DOHH2 (cell line): ENCODE measurements at regions not wholly inside any gene's neighbourhood (a gene's known extent, or its start where the extent isn't known, plus 50 kb on each side); places are given as distances from the start of the nearest gene placed in this dataset.

Experiments
- EZH2phosphoT487 ChIP-seq: fragments of 200-600 bp; sonication (generic); IDR thresholded peaks from 2 replicates; pipeline ENCODE4 v1.6.1; 2017; ENCODE audit warnings: borderline replicate concordance, mild to moderate bottlenecking, antibody characterized with exemption, low read length, moderate library complexity, mixed read lengths
- TF ChIP-seq, protein P1 (sequence below): fragments of 200-600 bp; sonication (generic); IDR thresholded peaks from one replicate; pipeline ENCODE4 v1.5.1; 2014; ENCODE audit warnings: antibody characterized with exemption, mild to moderate bottlenecking, low read depth, low read length; ENCODE audit not compliant: poor library complexity, severe bottlenecking

DNA sequence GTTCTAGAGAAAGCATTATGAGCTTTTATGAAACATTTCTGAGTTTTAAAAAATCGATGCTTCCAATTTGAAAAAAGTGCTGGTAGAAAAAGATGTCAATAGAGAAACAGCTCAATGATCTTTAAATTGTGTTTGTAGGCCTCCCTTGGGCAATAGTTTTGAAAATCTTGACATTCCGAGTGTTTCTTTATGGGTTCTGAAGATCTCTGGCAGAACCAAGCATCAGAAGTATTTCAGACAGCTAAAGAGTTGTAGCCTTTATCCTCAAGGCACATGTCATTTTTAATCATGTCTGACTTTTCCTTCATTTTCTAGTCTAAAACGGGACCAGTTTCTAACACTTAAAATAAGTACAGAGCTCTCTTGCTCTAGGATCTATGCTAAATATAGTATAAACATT, 188.1 kb upstream of the CBLB start:
- TF ChIP-seq, protein P1, sequence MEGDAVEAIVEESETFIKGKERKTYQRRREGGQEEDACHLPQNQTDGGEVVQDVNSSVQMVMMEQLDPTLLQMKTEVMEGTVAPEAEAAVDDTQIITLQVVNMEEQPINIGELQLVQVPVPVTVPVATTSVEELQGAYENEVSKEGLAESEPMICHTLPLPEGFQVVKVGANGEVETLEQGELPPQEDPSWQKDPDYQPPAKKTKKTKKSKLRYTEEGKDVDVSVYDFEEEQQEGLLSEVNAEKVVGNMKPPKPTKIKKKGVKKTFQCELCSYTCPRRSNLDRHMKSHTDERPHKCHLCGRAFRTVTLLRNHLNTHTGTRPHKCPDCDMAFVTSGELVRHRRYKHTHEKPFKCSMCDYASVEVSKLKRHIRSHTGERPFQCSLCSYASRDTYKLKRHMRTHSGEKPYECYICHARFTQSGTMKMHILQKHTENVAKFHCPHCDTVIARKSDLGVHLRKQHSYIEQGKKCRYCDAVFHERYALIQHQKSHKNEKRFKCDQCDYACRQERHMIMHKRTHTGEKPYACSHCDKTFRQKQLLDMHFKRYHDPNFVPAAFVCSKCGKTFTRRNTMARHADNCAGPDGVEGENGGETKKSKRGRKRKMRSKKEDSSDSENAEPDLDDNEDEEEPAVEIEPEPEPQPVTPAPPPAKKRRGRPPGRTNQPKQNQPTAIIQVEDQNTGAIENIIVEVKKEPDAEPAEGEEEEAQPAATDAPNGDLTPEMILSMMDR: no peak
- no peak for TF ChIP-seq EZH2phosphoT487
